HG02588 (cell line): ENCODE measurements at regions not wholly inside any gene's neighbourhood (a gene's known extent, or its start where the extent isn't known, plus 50 kb on each side); places are given as distances from the start of the nearest gene placed in this dataset.

Source experiments
- ATAC-seq: cut with Tn5 transposase; IDR thresholded peaks from one replicate; pipeline ENCODE4 v1.9.1; 2021; ENCODE audit warnings: mild to moderate bottlenecking, moderate library complexity; ENCODE audit not compliant: unreplicated experiment

GRCh38 chr10:94043431-94043990 lies 49.8 kb downstream of the PLCE1 start:
- ATAC-seq, result no peak

DNA sequence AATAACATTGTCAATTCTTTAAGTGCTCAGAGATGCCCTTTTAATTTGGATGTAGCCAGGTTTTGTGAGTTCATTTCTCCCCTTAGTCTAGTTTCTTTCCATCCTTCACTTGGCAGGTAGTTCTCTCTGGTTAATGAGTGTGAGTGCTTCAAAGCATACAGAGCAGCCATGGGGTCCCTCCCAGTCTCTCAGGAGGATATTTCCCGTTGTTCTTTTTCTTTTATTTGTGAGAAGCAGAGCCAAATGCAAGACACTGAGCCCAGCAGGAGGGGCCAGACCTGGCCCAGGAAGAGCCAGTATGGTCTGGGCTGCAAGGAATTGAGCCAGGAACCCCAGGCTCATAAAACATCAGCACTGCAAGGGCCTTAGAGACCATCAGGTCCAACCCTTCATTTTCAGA lies 52.4 kb downstream of the PLCE1 start:
- ATAC-seq, result no peak

DNA sequence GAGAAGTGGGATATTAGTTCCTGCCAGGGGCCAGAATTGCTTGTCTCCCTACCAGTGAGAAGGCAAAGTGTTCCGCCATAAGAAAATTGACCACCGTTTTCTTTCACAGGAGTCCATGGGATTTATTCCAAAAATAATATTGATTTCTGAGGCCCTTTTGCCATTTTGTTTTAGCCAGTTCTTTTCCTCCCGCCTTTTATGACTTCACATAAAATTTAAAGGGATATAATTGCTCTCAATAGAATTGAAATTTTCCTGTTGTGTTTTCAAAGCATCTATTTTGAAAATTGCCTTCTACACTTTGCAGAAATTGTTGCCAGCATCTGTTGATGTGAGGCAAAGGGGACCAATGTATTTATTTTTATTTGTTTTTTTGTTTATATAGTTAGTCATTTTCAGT lies 53.6 kb downstream of the PLCE1 start:
- ATAC-seq, result no peak

- ATAC-seq, result no peak
Measured at GRCh38 chr10:94049911-94050310, 56.2 kb downstream of the PLCE1 start.

- ATAC-seq, result no peak
Measured at GRCh38 chr10:94052281-94052680, 58.5 kb downstream of the PLCE1 start.

DNA sequence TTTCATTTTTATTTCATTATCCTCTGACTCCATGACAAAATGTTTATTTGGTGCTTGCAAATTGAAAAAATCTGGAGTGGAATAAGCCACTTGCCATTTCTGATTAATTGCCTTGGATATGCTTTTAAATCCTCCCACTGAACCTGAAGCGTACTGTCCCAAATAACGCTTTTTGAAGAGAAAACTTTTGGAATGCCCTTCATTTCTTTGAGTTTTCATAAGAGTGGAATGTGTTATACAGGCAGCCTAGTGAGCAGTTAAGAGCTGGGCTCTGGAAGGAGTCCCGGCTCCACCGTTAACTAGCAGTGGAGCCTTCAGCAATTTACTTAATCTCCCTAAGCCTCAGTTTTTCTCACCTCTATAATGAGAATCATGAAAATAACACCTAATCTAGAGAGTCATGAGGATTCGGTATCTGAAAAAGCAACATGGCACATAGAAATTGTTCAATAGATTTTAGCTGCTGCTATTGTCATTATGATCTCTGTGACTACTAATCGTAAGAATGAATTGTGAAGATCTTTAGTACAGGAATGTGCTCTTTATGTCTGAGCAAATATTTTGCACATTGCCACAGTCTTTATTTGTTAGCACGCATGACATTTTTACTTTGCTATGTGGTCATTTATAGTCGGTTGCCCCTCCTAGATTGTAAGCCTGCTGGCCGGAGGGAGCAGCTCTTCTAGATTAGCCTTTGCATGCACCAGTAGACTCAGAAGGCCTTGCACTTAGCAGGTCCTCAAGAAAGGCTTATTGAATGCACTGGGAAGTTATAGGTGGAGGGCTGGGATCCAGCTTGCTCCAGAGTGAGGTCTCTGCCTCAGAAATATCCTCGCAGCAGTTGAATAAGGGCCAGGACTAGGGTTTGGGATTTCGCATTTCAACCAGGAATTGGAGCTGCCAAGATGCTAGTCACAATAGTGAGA lies 59.4 kb downstream of the PLCE1 start:
- no peak for ATAC-seq

DNA sequence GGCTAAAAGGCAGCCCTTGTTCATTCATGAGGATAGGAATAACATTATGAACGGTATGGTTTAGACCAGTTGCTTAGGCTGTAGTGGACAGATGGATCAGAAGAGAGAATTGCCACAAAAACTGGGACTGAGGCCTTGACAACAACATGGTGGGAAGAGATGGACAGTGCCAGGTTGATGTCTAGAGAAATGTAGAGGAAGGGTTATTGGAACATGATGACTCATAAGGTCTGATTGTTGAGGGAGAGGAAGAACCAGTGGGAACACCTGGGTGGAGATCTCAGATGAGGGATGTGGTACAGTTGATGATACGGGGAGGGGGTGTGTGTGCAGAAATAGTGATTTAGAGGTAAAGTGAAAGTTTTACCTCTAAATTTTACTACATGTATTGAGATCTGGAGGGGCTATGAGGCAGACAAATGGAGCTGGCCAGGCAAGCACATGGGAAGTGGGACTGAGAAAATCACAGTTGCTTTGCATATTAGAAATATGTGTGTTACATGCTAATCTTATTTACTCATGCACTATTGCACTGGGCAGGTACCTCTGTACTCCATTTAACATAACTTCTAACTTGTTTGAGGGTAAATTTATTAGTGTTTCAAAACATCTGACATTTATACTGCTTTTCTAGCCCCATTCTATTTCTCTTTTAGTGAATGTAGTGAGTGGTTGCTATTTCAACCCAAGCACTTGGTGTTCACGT lies 65.6 kb downstream of the PLCE1 start:
- no peak for ATAC-seq

DNA sequence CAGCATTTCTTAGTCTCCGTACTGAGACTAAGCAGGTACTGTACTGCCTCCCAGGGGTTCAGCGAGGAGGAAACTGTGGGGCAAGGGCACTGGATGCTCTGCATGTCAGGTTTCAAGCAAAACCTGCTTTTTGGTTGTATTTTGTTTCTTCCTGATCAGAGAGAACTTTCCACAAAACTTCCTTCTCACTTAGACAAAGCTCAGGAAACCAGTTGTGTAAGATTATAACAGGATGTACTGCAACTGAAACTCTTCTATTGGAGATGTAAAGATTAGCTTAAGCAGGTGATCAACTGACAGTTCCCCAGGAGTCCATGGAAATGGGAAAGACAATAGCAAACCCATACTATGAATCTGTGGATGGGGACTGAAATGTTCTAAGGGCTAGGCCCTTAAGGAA lies 67.3 kb downstream of the PLCE1 start:
- no peak for ATAC-seq

DNA sequence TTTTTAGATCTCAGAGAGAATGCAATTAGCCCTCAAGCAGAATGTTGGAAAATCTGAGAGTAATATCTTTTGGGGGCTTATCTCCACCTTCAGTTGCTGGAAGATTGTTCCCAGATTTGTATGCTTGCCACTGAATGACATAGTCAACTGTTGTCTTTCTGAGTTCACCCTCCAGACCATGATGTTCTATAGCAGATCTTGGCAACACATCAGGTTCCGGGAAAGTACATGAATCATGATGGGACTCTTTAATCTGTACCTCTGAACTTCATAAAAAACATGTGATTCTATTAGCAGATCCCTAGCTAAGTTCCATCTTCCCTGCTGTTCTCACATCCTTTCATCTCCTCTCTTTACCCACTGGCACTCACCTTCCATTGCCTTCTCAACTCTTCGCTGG lies 68.9 kb downstream of the PLCE1 start:
- no peak for ATAC-seq

DNA sequence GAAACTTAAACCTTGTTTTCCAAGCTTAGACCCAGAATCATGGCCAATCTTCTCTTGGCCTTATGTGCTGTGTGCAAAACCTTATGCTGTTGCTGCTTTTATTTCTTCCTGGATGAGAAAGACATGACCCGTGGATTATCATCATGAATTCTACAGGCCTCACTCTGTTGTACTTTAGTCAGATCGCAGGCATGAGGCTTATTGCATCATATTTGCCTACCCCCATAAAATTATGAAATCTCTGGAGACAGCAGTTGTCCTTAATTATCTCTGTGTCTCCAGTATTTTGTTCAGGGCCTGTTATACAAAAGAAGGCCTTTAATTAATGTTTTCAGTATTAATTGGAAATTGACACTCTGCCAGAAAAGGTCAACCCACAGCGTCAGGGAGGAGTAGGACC lies 71.6 kb downstream of the PLCE1 start:
- no peak for ATAC-seq

DNA sequence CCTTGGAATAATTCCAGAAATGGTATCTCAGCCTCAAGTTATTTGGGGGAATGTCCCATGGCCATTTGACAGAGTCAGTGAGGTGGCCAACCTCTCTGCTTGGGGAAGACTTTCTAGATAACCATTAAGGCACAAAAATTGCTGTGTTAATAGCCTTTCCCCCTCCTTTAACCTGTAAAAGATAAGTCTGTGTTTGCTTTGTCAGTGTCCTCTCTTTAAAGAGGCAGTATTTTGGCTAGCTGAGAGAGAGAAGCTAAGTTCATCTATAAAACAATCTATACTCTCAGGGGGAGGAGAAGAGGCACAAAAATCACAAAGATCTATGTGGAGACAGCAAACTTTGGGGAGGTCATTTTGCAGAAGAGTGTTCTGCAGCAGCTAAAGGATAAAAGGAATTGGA lies 72.1 kb downstream of the PLCE1 start:
- no peak for ATAC-seq

GRCh38 chr10:94066411-94066810 lies 72.7 kb downstream of the PLCE1 start:
- no peak for ATAC-seq

- no peak for ATAC-seq
Measured at GRCh38 chr10:94069884-94070283, 76.2 kb downstream of the PLCE1 start.

DNA sequence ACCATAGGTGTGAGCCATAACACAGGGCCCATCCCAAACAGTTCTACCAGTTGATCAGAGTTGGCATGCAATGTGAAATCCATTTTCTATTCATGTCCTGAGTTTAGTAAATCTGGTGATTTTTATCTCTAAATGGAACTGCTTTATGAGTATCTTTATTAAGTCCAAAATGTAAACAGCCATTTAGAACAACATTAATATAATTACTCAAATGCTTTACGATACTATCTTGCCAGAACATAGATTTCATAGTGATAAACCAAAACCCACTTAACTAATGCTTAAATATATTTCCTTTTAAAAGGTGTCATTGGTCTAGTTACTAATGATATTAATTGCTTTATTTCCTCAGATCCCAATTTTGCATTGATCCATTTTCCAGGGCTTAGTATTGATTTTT lies 80.7 kb downstream of the PLCE1 start:
- no peak for ATAC-seq

GRCh38 chr10:94075506-94075905 lies 81.8 kb downstream of the PLCE1 start:
- ATAC-seq, result no peak

- no peak for ATAC-seq
Measured at GRCh38 chr10:94076325-94076841, 82.7 kb downstream of the PLCE1 start.

GRCh38 chr10:94077042-94077441 lies 83.3 kb downstream of the PLCE1 start:
- no peak for ATAC-seq

DNA sequence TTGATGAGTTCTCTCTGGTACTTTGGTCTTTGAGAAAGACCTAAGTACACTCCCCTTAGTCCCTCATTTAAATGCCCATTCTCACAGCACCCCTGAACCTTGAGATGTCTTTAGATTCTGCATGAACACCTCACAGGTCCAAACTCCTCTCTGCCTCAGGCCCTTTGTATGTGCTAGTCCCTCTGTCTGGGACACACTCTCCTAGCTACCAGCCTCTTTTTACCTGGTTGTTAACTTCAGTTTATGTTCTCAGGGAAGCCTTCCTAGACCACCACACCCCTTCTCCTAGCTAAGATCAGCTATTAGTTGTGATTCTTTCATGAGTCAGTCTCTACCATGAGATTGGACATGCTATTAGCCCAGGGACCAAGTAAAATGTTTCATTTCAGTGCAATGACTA lies 86.4 kb downstream of the PLCE1 start:
- no peak for ATAC-seq

DNA sequence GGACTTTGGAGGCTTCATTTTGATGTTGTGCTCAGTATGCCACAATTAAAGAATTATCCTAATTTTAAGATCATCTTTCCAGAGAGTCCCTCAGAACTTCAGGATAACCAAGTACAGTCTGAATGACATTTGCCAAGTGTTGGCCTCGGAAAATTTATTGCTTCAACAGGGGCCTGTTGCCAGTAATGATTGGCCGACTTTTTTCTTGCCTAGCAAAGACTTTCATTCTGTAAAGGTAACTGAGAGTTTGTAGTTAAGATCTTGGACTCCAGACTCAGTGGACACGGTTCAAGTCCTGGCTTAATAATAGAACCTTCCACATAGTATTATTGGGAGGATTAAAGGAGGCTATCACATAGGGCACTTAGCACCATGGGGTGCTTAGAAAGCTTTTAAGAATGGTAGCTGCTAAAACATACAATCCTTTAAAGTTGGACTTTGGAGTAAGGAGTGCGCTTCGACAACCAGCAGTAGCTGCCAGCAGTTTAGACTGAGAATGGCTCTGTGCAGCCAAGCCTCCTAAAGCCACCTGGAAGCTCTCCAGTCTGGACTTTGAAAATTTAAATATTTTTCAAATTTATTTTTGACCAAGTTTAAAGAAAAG lies 90.0 kb downstream of the PLCE1 start:
- ATAC-seq, result no peak

- ATAC-seq, result no peak
Measured at GRCh38 chr10:94084344-94084743, 90.6 kb downstream of the PLCE1 start.

DNA sequence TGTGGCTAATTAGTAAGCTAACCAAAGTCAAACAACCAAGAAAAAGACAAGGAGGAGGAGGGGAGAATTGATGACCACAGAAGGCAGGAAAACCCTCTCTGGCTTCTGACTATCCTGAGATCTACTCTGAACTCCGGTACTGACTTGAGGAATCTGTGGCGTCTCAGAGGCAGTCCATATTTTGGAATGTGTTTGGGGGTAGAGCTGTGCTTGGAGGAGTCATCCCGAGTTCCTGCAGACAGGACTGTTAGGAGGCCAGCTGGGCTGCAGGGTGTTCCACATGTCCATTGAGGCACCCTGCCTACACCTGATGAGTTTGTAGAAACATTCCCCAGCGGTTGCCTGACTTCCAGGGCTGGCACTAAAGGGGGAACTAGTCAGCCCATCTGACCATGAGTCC lies 91.6 kb downstream of the PLCE1 start:
- no peak for ATAC-seq
